GM23338 (cell line): ENCODE measurements at regions not wholly inside any gene's neighbourhood (a gene's known extent, or its start where the extent isn't known, plus 50 kb on each side); places are given as distances from the start of the nearest gene placed in this dataset.

ENCODE experiments used
- ATAC-seq: fragments of 200-7000 bp; cut with Tn5 transposase; 3 replicates; pipeline ENCODE4 v1.9.1; 2020
- DNase-seq: peaks from one replicate; pipeline ENCODE4 v3.0.0-alpha.2; 2015; ENCODE audit warnings: low spot score
- H2AFZ ChIP-seq: fragments of 200-600 bp; sonication (generic); 2 replicates; pipeline ENCODE4 v1.8.0; 2016; ENCODE audit warnings: antibody characterized with exemption, mild to moderate bottlenecking, moderate library complexity
- H3F3A ChIP-seq: fragments of 200-600 bp; sonication (generic); replicated peaks from 2 replicates; pipeline ENCODE4 v1.8.0; 2017; ENCODE audit warnings: antibody characterized with exemption, mixed run types, low read depth
- H3K27ac ChIP-seq: fragments of 200-600 bp; sonication (generic); 2 replicates; pipeline ENCODE4 v1.6.1; 2016; ENCODE audit warnings: low read depth
- H3K27me3 ChIP-seq: fragments of 200-600 bp; sonication (generic); 2 replicates; pipeline ENCODE4 v1.8.0; 2016; ENCODE audit warnings: mild to moderate bottlenecking, mixed run types, moderate library complexity; ENCODE audit not compliant: insufficient read depth
- H3K36me3 ChIP-seq: fragments of 200-600 bp; sonication (generic); 2 replicates; pipeline ENCODE4 v1.8.0; 2016; ENCODE audit warnings: mild to moderate bottlenecking; ENCODE audit not compliant: insufficient read depth
- H3K4me1 ChIP-seq: fragments of 200-600 bp; sonication (generic); 2 replicates; pipeline ENCODE4 v1.8.0; 2016; ENCODE audit warnings: mild to moderate bottlenecking, moderate library complexity; ENCODE audit not compliant: insufficient read depth
- H3K4me2 ChIP-seq: fragments of 200-600 bp; sonication (generic); 2 replicates; pipeline ENCODE4 v1.7.1; 2017; ENCODE audit warnings: mixed run types
- H3K4me3 ChIP-seq: fragments of 200-600 bp; sonication (generic); 2 replicates; pipeline ENCODE4 v1.6.1; 2016; ENCODE audit warnings: mixed run types
- H3K79me2 ChIP-seq: fragments of 200-600 bp; sonication (generic); replicated peaks from 2 replicates; pipeline ENCODE4 v1.8.0; 2017; ENCODE audit warnings: mild to moderate bottlenecking; ENCODE audit not compliant: insufficient read depth
- H3K9me2 ChIP-seq: fragments of 200-600 bp; sonication (generic); 2 replicates; pipeline ENCODE4 v1.8.0; 2017; ENCODE audit not compliant: insufficient read depth
- H4K20me1 ChIP-seq: fragments of 200-600 bp; sonication (generic); replicated peaks from 2 replicates; pipeline ENCODE4 v1.8.0; 2017; ENCODE audit warnings: mild to moderate bottlenecking; ENCODE audit not compliant: insufficient read depth
- H3K27ac Mint-ChIP-seq: 2 replicates; pipeline ENCODE4 v1.8.0; 2020; ENCODE audit warnings: inconsistent platforms, mild to moderate bottlenecking, moderate library complexity, mixed read lengths
- H3K27me3 Mint-ChIP-seq: 3 replicates; pipeline ENCODE4 v1.8.0; 2022; ENCODE audit warnings: low read depth, mild to moderate bottlenecking, moderate library complexity, mixed read lengths, inconsistent platforms; ENCODE audit not compliant: insufficient read depth, poor library complexity
- H3K36me3 Mint-ChIP-seq: 3 replicates; pipeline ENCODE4 v1.8.0; 2021; ENCODE audit warnings: low read depth, mild to moderate bottlenecking, inconsistent platforms, moderate library complexity, mixed read lengths
- H3K4me1 Mint-ChIP-seq: 3 replicates; pipeline ENCODE4 v1.8.0; 2020; ENCODE audit warnings: mild to moderate bottlenecking, inconsistent platforms, mixed read lengths
- H3K4me3 Mint-ChIP-seq: 3 replicates; pipeline ENCODE4 v1.8.0; 2021; ENCODE audit warnings: moderate library complexity, mild to moderate bottlenecking, inconsistent platforms, mixed read lengths
- H3K9me3 Mint-ChIP-seq: 3 replicates; pipeline ENCODE4 v1.8.0; 2020; ENCODE audit warnings: moderate library complexity, mild to moderate bottlenecking, inconsistent platforms, mixed read lengths
- CREB1 ChIP-seq: fragments of 250-450 bp; sonication (Bioruptor Pico); IDR thresholded peaks from 2 replicates; pipeline ENCODE4 v1.5.0; 2020; ENCODE audit warnings: low read depth, mild to moderate bottlenecking, moderate library complexity
- EZH2 ChIP-seq: fragments of 200-600 bp; sonication (generic); IDR thresholded peaks from one replicate; pipeline ENCODE4 v1.8.0; 2017; ENCODE audit warnings: antibody characterized with exemption, mild to moderate bottlenecking, low read depth; ENCODE audit not compliant: unreplicated experiment
- JUNB ChIP-seq: IDR thresholded peaks from one replicate; pipeline ENCODE4 v1.6.1; 2016; ENCODE audit warnings: antibody characterized with exemption; ENCODE audit not compliant: unreplicated experiment
- NANOG ChIP-seq: IDR thresholded peaks from 2 replicates; pipeline ENCODE4 v1.6.1; 2016; ENCODE audit warnings: antibody characterized with exemption, borderline replicate concordance
- POLR2AphosphoS5 ChIP-seq: IDR thresholded peaks from 2 replicates; pipeline ENCODE4 v1.6.1; 2016; ENCODE audit warnings: antibody characterized with exemption, low read depth
- ZNF114 ChIP-seq: fragments of 250-450 bp; sonication (Bioruptor Pico); IDR thresholded peaks from 2 replicates; pipeline ENCODE4 v1.5.0; 2020; ENCODE audit warnings: mild to moderate bottlenecking, moderate library complexity
- ZNF331 ChIP-seq: fragments of 250-450 bp; sonication (Bioruptor Pico); IDR thresholded peaks from 2 replicates; pipeline ENCODE4 v1.5.0; 2020; ENCODE audit warnings: low read depth, mild to moderate bottlenecking, moderate library complexity
- TF ChIP-seq, protein P1 (sequence below): IDR thresholded peaks from 2 replicates; pipeline ENCODE4 v1.6.1; 2016; ENCODE audit warnings: antibody characterized with exemption
- TF ChIP-seq, protein P2 (sequence below): IDR thresholded peaks from one replicate; pipeline ENCODE4 v1.6.1; 2018; ENCODE audit warnings: antibody characterized with exemption; ENCODE audit not compliant: unreplicated experiment
- TF ChIP-seq, protein P3 (sequence below), 2 experiments: fragments of 200-600 bp in 1 of 2; sonication (generic) in 1 of 2; conservative IDR thresholded peaks; 2 replicates each; pipeline versions ENCODE4 v1.5.1 to v1.6.1; 2016 to 2017; ENCODE audit warnings: antibody characterized with exemption in 2 of 2, low read depth in 2 of 2, mild to moderate bottlenecking in 2 of 2, moderate library complexity in 1 of 2

DNA sequence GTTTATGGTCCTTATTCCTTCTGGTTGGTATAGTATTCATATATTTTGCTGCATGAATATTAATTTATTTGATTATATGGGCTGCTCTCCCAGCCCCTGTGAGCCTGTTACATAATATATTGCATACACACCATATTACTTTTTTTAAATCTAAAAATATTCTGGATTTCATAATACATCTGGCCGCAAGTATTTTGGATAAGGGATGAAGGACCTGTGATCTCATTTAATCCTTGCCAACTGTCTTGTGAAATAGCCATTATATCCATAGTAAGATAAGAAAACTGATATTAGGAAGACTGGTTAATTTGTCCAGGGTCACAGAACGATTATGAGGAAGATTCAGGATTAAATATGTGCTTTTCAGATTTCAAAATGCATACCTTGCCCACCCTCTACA is 433.6 kb downstream of the LPIN1 start (continued):
- TF ChIP-seq, protein P1, sequence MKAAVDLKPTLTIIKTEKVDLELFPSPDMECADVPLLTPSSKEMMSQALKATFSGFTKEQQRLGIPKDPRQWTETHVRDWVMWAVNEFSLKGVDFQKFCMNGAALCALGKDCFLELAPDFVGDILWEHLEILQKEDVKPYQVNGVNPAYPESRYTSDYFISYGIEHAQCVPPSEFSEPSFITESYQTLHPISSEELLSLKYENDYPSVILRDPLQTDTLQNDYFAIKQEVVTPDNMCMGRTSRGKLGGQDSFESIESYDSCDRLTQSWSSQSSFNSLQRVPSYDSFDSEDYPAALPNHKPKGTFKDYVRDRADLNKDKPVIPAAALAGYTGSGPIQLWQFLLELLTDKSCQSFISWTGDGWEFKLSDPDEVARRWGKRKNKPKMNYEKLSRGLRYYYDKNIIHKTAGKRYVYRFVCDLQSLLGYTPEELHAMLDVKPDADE: no peak
- TF ChIP-seq, protein P2, sequence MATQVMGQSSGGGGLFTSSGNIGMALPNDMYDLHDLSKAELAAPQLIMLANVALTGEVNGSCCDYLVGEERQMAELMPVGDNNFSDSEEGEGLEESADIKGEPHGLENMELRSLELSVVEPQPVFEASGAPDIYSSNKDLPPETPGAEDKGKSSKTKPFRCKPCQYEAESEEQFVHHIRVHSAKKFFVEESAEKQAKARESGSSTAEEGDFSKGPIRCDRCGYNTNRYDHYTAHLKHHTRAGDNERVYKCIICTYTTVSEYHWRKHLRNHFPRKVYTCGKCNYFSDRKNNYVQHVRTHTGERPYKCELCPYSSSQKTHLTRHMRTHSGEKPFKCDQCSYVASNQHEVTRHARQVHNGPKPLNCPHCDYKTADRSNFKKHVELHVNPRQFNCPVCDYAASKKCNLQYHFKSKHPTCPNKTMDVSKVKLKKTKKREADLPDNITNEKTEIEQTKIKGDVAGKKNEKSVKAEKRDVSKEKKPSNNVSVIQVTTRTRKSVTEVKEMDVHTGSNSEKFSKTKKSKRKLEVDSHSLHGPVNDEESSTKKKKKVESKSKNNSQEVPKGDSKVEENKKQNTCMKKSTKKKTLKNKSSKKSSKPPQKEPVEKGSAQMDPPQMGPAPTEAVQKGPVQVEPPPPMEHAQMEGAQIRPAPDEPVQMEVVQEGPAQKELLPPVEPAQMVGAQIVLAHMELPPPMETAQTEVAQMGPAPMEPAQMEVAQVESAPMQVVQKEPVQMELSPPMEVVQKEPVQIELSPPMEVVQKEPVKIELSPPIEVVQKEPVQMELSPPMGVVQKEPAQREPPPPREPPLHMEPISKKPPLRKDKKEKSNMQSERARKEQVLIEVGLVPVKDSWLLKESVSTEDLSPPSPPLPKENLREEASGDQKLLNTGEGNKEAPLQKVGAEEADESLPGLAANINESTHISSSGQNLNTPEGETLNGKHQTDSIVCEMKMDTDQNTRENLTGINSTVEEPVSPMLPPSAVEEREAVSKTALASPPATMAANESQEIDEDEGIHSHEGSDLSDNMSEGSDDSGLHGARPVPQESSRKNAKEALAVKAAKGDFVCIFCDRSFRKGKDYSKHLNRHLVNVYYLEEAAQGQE: no peak
- TF ChIP-seq POLR2AphosphoS5: no peak
- TF ChIP-seq NANOG: no peak
- no peak for TF ChIP-seq ZNF114
- TF ChIP-seq CREB1 (CRISPR knock-in tag): no peak
- TF ChIP-seq, protein P3, sequence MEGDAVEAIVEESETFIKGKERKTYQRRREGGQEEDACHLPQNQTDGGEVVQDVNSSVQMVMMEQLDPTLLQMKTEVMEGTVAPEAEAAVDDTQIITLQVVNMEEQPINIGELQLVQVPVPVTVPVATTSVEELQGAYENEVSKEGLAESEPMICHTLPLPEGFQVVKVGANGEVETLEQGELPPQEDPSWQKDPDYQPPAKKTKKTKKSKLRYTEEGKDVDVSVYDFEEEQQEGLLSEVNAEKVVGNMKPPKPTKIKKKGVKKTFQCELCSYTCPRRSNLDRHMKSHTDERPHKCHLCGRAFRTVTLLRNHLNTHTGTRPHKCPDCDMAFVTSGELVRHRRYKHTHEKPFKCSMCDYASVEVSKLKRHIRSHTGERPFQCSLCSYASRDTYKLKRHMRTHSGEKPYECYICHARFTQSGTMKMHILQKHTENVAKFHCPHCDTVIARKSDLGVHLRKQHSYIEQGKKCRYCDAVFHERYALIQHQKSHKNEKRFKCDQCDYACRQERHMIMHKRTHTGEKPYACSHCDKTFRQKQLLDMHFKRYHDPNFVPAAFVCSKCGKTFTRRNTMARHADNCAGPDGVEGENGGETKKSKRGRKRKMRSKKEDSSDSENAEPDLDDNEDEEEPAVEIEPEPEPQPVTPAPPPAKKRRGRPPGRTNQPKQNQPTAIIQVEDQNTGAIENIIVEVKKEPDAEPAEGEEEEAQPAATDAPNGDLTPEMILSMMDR (conservative IDR thresholded peaks at IDR 0.05; ENCODE audit: low read depth in 2 of 2): no peak
- TF ChIP-seq JUNB: no peak
- TF ChIP-seq ZNF331 (CRISPR knock-in tag): no peak
- TF ChIP-seq EZH2: no peak

DNA sequence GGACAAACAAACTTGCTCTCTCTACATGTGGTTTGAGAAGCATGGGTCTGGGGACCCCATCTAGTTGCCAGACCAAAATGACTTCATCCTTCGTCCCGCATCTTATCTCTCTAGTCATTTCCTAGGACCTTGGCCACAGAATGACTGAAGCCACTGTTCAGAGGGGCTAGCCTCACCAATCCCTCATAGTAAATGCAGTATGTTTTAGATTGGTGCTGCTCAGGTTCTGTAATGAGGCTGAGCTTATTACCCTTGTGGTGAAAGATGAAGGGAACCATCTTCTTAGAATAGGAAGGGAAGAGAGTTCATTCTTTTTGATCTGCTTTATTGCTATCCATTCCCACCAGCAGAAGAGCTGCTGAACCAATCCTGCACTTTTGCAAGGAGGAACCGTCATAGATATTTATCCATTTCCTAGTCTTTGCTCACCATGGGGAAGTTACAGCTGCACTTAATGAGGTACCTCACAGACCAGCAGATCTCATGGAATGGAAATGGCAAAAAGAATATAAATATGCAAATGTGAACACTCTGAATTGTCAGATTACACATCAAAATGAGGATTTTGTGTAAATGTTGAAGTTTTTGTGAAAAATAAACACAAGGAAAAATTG is 436.7 kb downstream of the LPIN1 start:
- DNase-seq (no peak), ATAC-seq (no peak)
- no peak overlapping the region for H3K4me3 Mint-ChIP-seq
- H3K27me3 ChIP-seq: no peaks in the 10 kb centered on the region
- H3K36me3 ChIP-seq: no peaks in the 10 kb centered on the region
- H3K27ac Mint-ChIP-seq: no peak overlapping the region
- peaks cover 3% of the 10 kb centered on the region for H3K27me3 Mint-ChIP-seq
- no peak overlapping the region for H3K4me2 ChIP-seq
- H3K9me3 Mint-ChIP-seq: no peaks in the 10 kb centered on the region
- no peaks in the 10 kb centered on the region for H3F3A ChIP-seq
- no peaks in the 10 kb centered on the region for H3K4me1 Mint-ChIP-seq
- peaks cover 33% of the 10 kb centered on the region for H3K9me2 ChIP-seq
- H3K36me3 Mint-ChIP-seq: no peaks in the 10 kb centered on the region
- H2AFZ ChIP-seq: peak overlapping the region; percentile 38; the same call in 1 of the 2 replicates
- H3K4me3 ChIP-seq: no peak overlapping the region
- no peaks in the 10 kb centered on the region for H3K4me1 ChIP-seq
- no peak overlapping the region for H3K27ac ChIP-seq
- H4K20me1 ChIP-seq: no peaks in the 10 kb centered on the region
- no peaks in the 10 kb centered on the region for H3K79me2 ChIP-seq
- TF ChIP-seq JUNB: no peak
- TF ChIP-seq EZH2: no peak
- TF ChIP-seq, protein P2: no peak
- no peak for TF ChIP-seq POLR2AphosphoS5
